GM23338 (cell line): ENCODE measurements at regions not wholly inside any gene's neighbourhood (a gene's known extent, or its start where the extent isn't known, plus 50 kb on each side); places are given as distances from the start of the nearest gene placed in this dataset.

Experiments used
- ATAC-seq: fragments of 200-7000 bp; cut with Tn5 transposase; 3 replicates; pipeline ENCODE4 v1.9.1; 2020
- DNase-seq: peaks from one replicate; pipeline ENCODE4 v3.0.0-alpha.2; 2015; ENCODE audit warnings: low spot score
- H2AFZ ChIP-seq: fragments of 200-600 bp; sonication (generic); 2 replicates; pipeline ENCODE4 v1.8.0; 2016; ENCODE audit warnings: antibody characterized with exemption, mild to moderate bottlenecking, moderate library complexity
- H3F3A ChIP-seq: fragments of 200-600 bp; sonication (generic); replicated peaks from 2 replicates; pipeline ENCODE4 v1.8.0; 2017; ENCODE audit warnings: antibody characterized with exemption, mixed run types, low read depth
- H3K27ac ChIP-seq: fragments of 200-600 bp; sonication (generic); 2 replicates; pipeline ENCODE4 v1.6.1; 2016; ENCODE audit warnings: low read depth
- H3K27me3 ChIP-seq: fragments of 200-600 bp; sonication (generic); 2 replicates; pipeline ENCODE4 v1.8.0; 2016; ENCODE audit warnings: mild to moderate bottlenecking, mixed run types, moderate library complexity; ENCODE audit not compliant: insufficient read depth
- H3K36me3 ChIP-seq: fragments of 200-600 bp; sonication (generic); 2 replicates; pipeline ENCODE4 v1.8.0; 2016; ENCODE audit warnings: mild to moderate bottlenecking; ENCODE audit not compliant: insufficient read depth
- H3K4me1 ChIP-seq: fragments of 200-600 bp; sonication (generic); 2 replicates; pipeline ENCODE4 v1.8.0; 2016; ENCODE audit warnings: mild to moderate bottlenecking, moderate library complexity; ENCODE audit not compliant: insufficient read depth
- H3K4me2 ChIP-seq: fragments of 200-600 bp; sonication (generic); 2 replicates; pipeline ENCODE4 v1.7.1; 2017; ENCODE audit warnings: mixed run types
- H3K4me3 ChIP-seq: fragments of 200-600 bp; sonication (generic); 2 replicates; pipeline ENCODE4 v1.6.1; 2016; ENCODE audit warnings: mixed run types
- H3K79me2 ChIP-seq: fragments of 200-600 bp; sonication (generic); replicated peaks from 2 replicates; pipeline ENCODE4 v1.8.0; 2017; ENCODE audit warnings: mild to moderate bottlenecking; ENCODE audit not compliant: insufficient read depth
- H3K9me2 ChIP-seq: fragments of 200-600 bp; sonication (generic); 2 replicates; pipeline ENCODE4 v1.8.0; 2017; ENCODE audit not compliant: insufficient read depth
- H4K20me1 ChIP-seq: fragments of 200-600 bp; sonication (generic); replicated peaks from 2 replicates; pipeline ENCODE4 v1.8.0; 2017; ENCODE audit warnings: mild to moderate bottlenecking; ENCODE audit not compliant: insufficient read depth
- H3K27ac Mint-ChIP-seq: 2 replicates; pipeline ENCODE4 v1.8.0; 2020; ENCODE audit warnings: inconsistent platforms, mild to moderate bottlenecking, moderate library complexity, mixed read lengths
- H3K27me3 Mint-ChIP-seq: 3 replicates; pipeline ENCODE4 v1.8.0; 2022; ENCODE audit warnings: low read depth, mild to moderate bottlenecking, moderate library complexity, mixed read lengths, inconsistent platforms; ENCODE audit not compliant: insufficient read depth, poor library complexity
- H3K36me3 Mint-ChIP-seq: 3 replicates; pipeline ENCODE4 v1.8.0; 2021; ENCODE audit warnings: low read depth, mild to moderate bottlenecking, inconsistent platforms, moderate library complexity, mixed read lengths
- H3K4me1 Mint-ChIP-seq: 3 replicates; pipeline ENCODE4 v1.8.0; 2020; ENCODE audit warnings: mild to moderate bottlenecking, inconsistent platforms, mixed read lengths
- H3K4me3 Mint-ChIP-seq: 3 replicates; pipeline ENCODE4 v1.8.0; 2021; ENCODE audit warnings: moderate library complexity, mild to moderate bottlenecking, inconsistent platforms, mixed read lengths
- H3K9me3 Mint-ChIP-seq: 3 replicates; pipeline ENCODE4 v1.8.0; 2020; ENCODE audit warnings: moderate library complexity, mild to moderate bottlenecking, inconsistent platforms, mixed read lengths
- CREB1 ChIP-seq: fragments of 250-450 bp; sonication (Bioruptor Pico); IDR thresholded peaks from 2 replicates; pipeline ENCODE4 v1.5.0; 2020; ENCODE audit warnings: low read depth, mild to moderate bottlenecking, moderate library complexity
- EZH2 ChIP-seq: fragments of 200-600 bp; sonication (generic); IDR thresholded peaks from one replicate; pipeline ENCODE4 v1.8.0; 2017; ENCODE audit warnings: antibody characterized with exemption, mild to moderate bottlenecking, low read depth; ENCODE audit not compliant: unreplicated experiment
- EZH2phosphoT487 ChIP-seq: fragments of 200-600 bp; sonication (generic); IDR thresholded peaks from one replicate; pipeline ENCODE4 v1.8.1; 2018; ENCODE audit warnings: antibody characterized with exemption; ENCODE audit not compliant: unreplicated experiment
- POLR2AphosphoS5 ChIP-seq: IDR thresholded peaks from 2 replicates; pipeline ENCODE4 v1.6.1; 2016; ENCODE audit warnings: antibody characterized with exemption, low read depth
- STAT1 ChIP-seq: IDR thresholded peaks from one replicate; pipeline ENCODE4 v1.6.1; 2016; ENCODE audit warnings: antibody characterized with exemption; ENCODE audit not compliant: unreplicated experiment
- ZNF114 ChIP-seq: fragments of 250-450 bp; sonication (Bioruptor Pico); IDR thresholded peaks from 2 replicates; pipeline ENCODE4 v1.5.0; 2020; ENCODE audit warnings: mild to moderate bottlenecking, moderate library complexity
- ZNF331 ChIP-seq: fragments of 250-450 bp; sonication (Bioruptor Pico); IDR thresholded peaks from 2 replicates; pipeline ENCODE4 v1.5.0; 2020; ENCODE audit warnings: low read depth, mild to moderate bottlenecking, moderate library complexity
- TF ChIP-seq, protein P1 (sequence below): fragments of 250-450 bp; sonication (Bioruptor Pico); IDR thresholded peaks from 2 replicates; pipeline ENCODE4 v1.5.0; 2020; ENCODE audit warnings: mild to moderate bottlenecking, moderate library complexity
- TF ChIP-seq, protein P2 (sequence below): IDR thresholded peaks from 2 replicates; pipeline ENCODE4 v1.6.1; 2016; ENCODE audit warnings: antibody characterized with exemption

GRCh38 chr1:192475970-192476369 lies 99.6 kb upstream of the RGS1 start (continued):
- TF ChIP-seq, protein P1, sequence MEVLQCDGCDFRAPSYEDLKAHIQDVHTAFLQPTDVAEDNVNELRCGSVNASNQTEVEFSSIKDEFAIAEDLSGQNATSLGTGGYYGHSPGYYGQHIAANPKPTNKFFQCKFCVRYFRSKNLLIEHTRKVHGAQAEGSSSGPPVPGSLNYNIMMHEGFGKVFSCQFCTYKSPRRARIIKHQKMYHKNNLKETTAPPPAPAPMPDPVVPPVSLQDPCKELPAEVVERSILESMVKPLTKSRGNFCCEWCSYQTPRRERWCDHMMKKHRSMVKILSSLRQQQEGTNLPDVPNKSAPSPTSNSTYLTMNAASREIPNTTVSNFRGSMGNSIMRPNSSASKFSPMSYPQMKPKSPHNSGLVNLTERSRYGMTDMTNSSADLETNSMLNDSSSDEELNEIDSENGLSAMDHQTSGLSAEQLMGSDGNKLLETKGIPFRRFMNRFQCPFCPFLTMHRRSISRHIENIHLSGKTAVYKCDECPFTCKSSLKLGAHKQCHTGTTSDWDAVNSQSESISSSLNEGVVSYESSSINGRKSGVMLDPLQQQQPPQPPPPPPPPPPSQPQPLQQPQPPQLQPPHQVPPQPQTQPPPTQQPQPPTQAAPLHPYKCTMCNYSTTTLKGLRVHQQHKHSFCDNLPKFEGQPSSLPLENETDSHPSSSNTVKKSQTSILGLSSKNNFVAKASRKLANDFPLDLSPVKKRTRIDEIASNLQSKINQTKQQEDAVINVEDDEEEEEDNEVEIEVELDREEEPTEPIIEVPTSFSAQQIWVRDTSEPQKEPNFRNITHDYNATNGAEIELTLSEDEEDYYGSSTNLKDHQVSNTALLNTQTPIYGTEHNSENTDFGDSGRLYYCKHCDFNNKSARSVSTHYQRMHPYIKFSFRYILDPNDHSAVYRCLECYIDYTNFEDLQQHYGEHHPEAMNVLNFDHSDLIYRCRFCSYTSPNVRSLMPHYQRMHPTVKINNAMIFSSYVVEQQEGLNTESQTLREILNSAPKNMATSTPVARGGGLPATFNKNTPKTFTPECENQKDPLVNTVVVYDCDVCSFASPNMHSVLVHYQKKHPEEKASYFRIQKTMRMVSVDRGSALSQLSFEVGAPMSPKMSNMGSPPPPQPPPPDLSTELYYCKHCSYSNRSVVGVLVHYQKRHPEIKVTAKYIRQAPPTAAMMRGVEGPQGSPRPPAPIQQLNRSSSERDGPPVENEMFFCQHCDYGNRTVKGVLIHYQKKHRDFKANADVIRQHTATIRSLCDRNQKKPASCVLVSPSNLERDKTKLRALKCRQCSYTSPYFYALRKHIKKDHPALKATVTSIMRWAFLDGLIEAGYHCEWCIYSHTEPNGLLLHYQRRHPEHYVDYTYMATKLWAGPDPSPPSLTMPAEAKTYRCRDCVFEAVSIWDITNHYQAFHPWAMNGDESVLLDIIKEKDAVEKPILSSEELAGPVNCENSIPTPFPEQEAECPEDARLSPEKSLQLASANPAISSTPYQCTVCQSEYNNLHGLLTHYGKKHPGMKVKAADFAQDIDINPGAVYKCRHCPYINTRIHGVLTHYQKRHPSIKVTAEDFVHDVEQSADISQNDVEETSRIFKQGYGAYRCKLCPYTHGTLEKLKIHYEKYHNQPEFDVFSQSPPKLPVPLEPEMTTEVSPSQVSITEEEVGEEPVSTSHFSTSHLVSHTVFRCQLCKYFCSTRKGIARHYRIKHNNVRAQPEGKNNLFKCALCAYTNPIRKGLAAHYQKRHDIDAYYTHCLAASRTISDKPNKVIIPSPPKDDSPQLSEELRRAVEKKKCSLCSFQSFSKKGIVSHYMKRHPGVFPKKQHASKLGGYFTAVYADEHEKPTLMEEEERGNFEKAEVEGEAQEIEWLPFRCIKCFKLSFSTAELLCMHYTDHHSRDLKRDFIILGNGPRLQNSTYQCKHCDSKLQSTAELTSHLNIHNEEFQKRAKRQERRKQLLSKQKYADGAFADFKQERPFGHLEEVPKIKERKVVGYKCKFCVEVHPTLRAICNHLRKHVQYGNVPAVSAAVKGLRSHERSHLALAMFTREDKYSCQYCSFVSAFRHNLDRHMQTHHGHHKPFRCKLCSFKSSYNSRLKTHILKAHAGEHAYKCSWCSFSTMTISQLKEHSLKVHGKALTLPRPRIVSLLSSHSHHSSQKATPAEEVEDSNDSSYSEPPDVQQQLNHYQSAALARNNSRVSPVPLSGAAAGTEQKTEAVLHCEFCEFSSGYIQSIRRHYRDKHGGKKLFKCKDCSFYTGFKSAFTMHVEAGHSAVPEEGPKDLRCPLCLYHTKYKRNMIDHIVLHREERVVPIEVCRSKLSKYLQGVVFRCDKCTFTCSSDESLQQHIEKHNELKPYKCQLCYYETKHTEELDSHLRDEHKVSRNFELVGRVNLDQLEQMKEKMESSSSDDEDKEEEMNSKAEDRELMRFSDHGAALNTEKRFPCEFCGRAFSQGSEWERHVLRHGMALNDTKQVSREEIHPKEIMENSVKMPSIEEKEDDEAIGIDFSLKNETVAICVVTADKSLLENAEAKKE (CRISPR knock-in tag), result no peak
- TF ChIP-seq CREB1 (CRISPR knock-in tag), result no peak

DNA sequence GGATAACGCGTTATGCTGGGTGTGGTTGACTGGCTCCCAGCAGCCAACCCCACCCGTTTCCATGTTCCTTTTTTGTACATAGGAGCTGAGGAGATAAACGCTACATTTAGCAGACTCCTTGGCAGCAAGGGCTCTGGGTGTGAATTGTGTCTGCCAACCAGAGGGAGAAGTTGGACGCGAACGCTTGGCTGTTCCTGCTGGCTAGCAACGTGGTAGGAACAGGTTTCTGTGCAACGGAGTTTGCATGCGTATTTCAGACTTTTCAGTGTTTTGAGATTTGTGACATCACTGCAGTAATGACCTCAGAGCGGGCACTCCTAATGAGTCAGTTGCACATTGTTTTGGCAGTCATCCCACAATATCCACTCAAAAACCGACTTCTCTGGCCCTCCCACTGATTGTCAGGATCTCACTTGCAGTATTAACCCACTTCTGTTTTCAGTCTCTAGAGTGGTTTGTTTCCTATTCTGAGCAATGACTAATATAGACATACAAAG lies 98.7 kb upstream of the RGS1 start:
- Mint-ChIP-seq H3K36me3 (no peaks in the 10 kb centered on the region), H3K9me3 (peaks cover 3% of the 10 kb centered on the region; the same call in 1 of the 3 replicates), H3K27ac (no peak overlapping the region), H3K4me3 (no peak overlapping the region), H3K27me3 (no peaks in the 10 kb centered on the region), H3K4me1 (no peaks in the 10 kb centered on the region)
- H3K27ac ChIP-seq, result no peak overlapping the region
- H3K36me3 ChIP-seq, result no peaks in the 10 kb centered on the region
- no peak overlapping the region for H3K4me3 ChIP-seq
- no peak for ATAC-seq
- no peak overlapping the region for H3K4me2 ChIP-seq
- H3F3A ChIP-seq, result no peaks in the 10 kb centered on the region
- no peak overlapping the region for H2AFZ ChIP-seq
- no peaks in the 10 kb centered on the region for H4K20me1 ChIP-seq
- no peaks in the 10 kb centered on the region for H3K27me3 ChIP-seq
- no peaks in the 10 kb centered on the region for H3K9me2 ChIP-seq
- H3K4me1 ChIP-seq, result no peaks in the 10 kb centered on the region
- DNase-seq, result no peak
- H3K79me2 ChIP-seq, result no peaks in the 10 kb centered on the region
- no peak for TF ChIP-seq CREB1 (CRISPR knock-in tag)
- TF ChIP-seq, protein P2, sequence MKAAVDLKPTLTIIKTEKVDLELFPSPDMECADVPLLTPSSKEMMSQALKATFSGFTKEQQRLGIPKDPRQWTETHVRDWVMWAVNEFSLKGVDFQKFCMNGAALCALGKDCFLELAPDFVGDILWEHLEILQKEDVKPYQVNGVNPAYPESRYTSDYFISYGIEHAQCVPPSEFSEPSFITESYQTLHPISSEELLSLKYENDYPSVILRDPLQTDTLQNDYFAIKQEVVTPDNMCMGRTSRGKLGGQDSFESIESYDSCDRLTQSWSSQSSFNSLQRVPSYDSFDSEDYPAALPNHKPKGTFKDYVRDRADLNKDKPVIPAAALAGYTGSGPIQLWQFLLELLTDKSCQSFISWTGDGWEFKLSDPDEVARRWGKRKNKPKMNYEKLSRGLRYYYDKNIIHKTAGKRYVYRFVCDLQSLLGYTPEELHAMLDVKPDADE, result no peak
- no peak for TF ChIP-seq ZNF331 (CRISPR knock-in tag)
- TF ChIP-seq POLR2AphosphoS5, result no peak
- TF ChIP-seq STAT1, result no peak
- TF ChIP-seq ZNF114 (CRISPR knock-in tag), result no peak
- TF ChIP-seq, protein P1 (CRISPR knock-in tag), result no peak
- no peak for TF ChIP-seq EZH2
- no peak for TF ChIP-seq EZH2phosphoT487
